ENCODE measurements at regions not wholly inside any gene's neighbourhood (a gene's known extent, or its start where the extent isn't known, plus 50 kb on each side); places are given as distances from the start of the nearest gene placed in this dataset.

- no peak for TF ChIP-seq CTCF (conservative IDR thresholded peaks at IDR 0.05; ENCODE audit: low read length)
- TF ChIP-seq EZH2phosphoT487 (IDR thresholded peaks at IDR 0.05; ENCODE audit: borderline replicate concordance), result no peak
Measured at GRCh38 chr21:35467566-35467965, 418.5 kb upstream of the RUNX1 start.
